ENCODE measurements at regions not wholly inside any gene's neighbourhood (a gene's known extent, or its start where the extent isn't known, plus 50 kb on each side); places are given as distances from the start of the nearest gene placed in this dataset.

DNA sequence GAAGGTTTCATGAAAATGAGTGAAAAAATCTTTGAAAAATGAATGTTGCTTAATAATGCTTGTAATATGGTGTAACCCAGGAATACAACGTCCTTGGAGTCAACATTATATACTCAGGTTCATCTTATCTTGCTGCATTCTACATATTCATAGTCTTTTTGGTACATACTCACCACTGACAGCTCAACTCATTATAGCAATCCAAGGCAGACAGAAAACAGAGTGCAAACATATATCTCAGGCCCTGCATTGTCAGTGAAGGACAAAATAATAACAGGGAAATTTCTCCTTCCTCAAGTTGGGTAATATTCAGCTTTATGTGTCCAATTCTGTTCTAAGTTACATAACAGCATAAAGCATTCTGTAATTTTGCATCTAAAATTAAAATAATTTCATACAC is 1353.0 kb upstream of the SEL1L start:
- H3K27ac ChIP-seq = no peak overlapping the region
- TF ChIP-seq CTCF (IDR thresholded peaks at IDR 0.05) (no peak), ZFX (IDR thresholded peaks at IDR 0.05; ENCODE audit: borderline replicate concordance) (no peak)

GRCh38 chr14:82889701-82890100 is 1356.0 kb upstream of the SEL1L start:
- no peak for TF ChIP-seq ZFX (IDR thresholded peaks at IDR 0.05; ENCODE audit: borderline replicate concordance)
- no peak for TF ChIP-seq CTCF (IDR thresholded peaks at IDR 0.05)
- H3K27ac ChIP-seq = no peak overlapping the region

- TF ChIP-seq CTCF (IDR thresholded peaks at IDR 0.05) (no peak), ZFX (IDR thresholded peaks at IDR 0.05; ENCODE audit: borderline replicate concordance) (no peak)
- no peak overlapping the region for H3K27ac ChIP-seq
Measured at GRCh38 chr14:82896476-82896875, 1362.8 kb upstream of the SEL1L start.

DNA sequence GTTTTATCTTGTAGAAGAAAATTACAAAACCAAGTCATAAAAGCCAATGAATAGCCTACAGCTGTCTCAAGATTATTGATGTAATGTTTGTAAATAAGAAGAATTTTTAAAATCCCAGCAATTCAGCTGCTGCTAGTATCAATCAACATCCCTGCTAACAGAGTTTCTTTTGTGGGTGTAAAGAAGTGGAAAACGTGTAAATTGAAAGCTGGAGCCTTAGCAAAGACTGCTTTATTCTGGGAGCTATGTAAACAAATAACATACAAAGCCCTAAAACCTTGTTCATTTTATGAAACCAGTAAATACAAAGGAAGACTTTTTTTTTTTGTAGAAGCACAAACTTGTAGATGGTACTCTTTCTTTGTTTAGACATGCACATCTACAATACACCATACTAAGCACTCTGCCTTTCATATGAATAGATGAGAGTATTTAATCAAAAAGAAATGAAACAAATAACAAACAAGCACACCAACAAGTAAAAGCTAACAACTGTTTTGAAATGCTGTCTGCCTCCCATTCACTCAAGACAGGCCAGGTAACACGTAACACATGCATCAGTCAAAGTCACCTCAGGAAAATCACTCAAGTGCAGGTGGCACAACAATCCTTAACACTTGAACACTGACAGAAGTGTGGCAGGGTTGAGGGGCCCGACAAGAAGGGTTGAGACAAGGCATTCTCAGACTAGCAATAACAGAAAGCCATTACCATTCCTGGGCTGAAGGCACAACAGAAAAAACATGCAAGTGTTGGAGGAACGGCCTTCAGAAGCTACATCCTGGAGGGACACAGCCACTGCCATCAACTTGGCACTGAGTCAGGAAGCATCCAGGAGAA is 1364.0 kb upstream of the SEL1L start:
- no peak overlapping the region for H3K27ac ChIP-seq
- no peak for TF ChIP-seq CTCF (IDR thresholded peaks at IDR 0.05)
- TF ChIP-seq ZFX (IDR thresholded peaks at IDR 0.05; ENCODE audit: borderline replicate concordance) = no peak

- TF ChIP-seq CTCF (IDR thresholded peaks at IDR 0.05) = no peak
- no peak for TF ChIP-seq ZFX (IDR thresholded peaks at IDR 0.05; ENCODE audit: borderline replicate concordance)
- H3K27ac ChIP-seq = no peak overlapping the region
Measured at GRCh38 chr14:82905762-82906161, 1372.1 kb upstream of the SEL1L start.

DNA sequence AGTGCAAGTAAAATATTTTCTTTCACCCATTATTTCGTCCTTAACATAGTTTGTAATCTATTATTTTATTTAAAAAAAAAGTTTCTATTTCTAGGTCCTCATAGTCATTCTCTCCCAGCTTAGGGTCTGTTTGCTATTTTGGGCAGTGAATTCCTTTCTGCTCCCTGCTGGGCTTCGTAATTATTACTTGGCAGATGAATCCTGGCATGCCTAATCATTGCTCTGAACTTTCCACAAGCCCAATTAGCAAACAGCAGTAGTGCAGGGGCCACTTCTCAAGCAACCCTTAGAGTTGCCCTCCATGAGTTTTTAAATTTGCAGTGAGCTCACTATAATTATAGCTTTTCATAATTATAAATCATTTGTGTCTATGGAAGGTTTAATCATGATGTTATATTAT is 1378.3 kb upstream of the SEL1L start:
- no peak overlapping the region for H3K27ac ChIP-seq
- TF ChIP-seq CTCF (IDR thresholded peaks at IDR 0.05) (no peak), ZFX (IDR thresholded peaks at IDR 0.05; ENCODE audit: borderline replicate concordance) (no peak)

GRCh38 chr14:82913396-82913795 is 1379.7 kb upstream of the SEL1L start:
- TF ChIP-seq ZFX (IDR thresholded peaks at IDR 0.05; ENCODE audit: borderline replicate concordance) (no peak), CTCF (IDR thresholded peaks at IDR 0.05) (no peak)
- no peak overlapping the region for H3K27ac ChIP-seq

Data from 22Rv1 (cell line).